ENCODE measurements at regions not wholly inside any gene's neighbourhood (a gene's known extent, or its start where the extent isn't known, plus 50 kb on each side); places are given as distances from the start of the nearest gene placed in this dataset.
"Not testable (repeated sequence)": the region's sequence is repeated elsewhere in the genome, so short reads cannot be mapped to it uniquely, and the experiment has no call there.

DNA sequence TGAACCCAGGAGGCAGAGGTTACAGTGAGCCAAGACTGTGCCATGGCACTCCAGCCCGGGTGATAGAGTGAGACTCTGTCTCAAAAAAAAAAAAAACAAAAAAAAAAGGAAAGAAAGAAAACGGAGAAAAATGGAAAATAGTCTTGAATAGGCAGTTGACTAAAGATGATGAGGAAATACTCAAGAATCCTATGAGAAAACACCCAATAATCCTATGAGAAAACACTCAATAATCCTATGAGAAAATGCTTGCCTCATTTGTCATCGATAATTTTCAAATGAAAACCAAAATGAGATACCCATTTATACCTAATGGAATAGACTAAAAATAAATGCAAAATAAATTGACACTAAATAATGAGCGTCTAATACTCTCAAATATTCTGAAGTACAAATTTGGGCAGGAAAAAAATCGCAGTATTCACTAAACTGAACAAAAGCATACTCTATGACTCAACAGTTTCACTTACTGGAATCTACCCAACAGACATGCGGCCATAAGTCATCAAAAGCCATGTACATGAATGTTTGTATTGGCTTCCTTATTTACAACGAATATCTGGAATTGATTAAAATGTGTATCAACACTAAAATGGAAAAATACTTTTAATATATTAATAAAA lies 733.9 kb upstream of the CHRM3 start:
- DNase-seq (ENCODE audit: low spot score), result peak; percentile 40

DNA sequence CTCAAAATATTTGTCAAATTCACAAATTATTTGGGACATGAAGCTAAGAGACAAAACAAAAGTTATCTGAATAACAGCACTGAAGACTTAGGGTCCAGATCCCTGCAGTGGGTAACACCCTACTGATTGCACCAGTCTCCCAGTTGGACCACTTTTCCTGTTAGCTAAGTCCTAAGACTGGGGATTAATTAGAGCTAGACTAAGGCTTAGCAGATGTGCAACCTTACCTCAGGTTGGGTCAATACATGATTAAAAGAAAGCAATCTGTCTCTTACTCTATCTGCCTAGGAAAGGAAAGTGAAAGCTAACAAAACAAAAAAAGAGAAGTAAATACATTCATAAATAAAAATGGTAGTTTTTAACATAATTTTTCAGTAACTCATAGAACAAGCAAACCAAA lies 737.2 kb upstream of the CHRM3 start:
- peak; percentile 14 for DNase-seq (ENCODE audit: low spot score)

- peak; percentile 53 for DNase-seq (ENCODE audit: low spot score)
These were observed 737.6 kb upstream of the CHRM3 start for GRCh38 chr1:238648751-238649150.

DNA sequence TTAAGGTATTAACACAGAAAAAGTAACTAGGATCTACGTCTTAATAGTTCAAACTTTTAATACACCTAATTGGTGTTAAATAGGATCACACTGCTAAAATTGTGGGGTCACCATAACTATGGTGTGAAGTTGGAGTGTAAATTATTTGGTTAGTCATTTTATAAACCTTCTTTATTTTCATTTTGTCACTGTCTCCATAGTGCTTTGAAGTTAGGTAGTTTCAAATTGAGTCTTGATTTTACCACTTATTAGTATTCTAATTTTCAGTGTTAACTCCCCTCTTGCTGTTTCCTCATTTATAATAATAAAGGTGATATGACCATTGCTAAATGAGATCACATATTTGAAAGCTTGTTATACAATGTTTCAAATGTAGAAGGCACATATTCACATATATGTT lies 738.1 kb upstream of the CHRM3 start:
- DNase-seq (ENCODE audit: low spot score), result no peak

- peak; percentile 98 for DNase-seq (ENCODE audit: low spot score)
These were observed 738.5 kb upstream of the CHRM3 start for GRCh38 chr1:238647877-238648276.

DNA sequence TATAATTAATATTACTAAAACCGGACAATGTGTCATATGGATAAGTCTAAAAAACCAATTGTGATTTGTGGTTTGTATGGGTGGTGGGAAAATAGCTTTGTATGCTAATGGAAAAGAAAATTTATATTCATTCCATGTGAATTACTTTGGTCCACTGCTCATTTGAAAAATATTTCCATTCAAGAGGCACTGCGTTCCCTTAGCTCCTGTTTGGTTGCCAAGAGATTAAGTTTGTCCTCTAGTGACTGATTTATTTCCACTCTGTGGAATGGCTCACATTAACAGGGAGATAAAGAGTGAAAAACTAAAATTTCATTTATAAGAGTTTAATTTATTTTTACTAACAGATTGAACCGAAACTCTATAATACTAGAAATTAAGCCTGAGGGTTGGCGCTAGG lies 744.1 kb upstream of the CHRM3 start:
- no peak for DNase-seq (ENCODE audit: low spot score)

DNA sequence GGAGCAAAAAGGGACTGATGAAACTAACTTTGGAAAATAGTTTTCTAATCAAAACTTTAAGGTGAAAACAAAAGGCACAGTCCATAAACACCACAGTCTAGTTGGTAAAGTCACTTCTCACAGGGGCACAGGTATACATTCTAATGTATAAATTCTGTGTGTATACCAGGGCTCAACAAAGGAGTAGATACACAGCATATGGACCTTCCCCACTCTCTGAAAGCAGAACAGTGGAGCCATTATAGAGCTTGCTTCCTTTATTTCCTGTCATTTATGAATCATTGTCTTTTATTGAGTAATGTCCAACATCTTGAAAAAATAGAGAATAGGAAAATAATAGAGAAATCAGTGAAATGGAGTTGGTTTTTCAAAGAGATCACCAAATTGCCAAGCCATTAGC lies 746.5 kb upstream of the CHRM3 start:
- no peak for DNase-seq (ENCODE audit: low spot score)

DNA sequence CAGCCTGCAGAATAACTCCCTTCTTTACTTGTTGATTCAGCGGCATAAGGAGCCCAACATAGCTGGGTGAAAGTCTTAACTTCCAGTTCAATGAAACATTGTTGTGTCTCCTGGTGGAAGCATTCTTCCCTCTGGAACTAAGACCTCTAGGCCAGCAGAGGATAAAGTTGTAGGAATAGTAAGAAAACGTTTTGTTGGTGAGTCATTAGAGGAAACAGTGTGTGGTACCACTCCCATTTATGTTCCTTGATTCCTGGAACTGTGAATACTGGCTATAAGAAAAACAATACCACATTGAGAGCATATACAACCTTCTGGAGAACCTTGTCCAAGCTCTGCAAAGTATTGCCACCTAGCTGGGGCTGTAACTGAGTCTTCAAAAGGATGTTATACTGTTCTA lies 737.4 kb upstream of the ZP4 start:
- DNase-seq (ENCODE audit: low spot score), result no peak

- DNase-seq (ENCODE audit: low spot score), result no peak
These were observed 734.1 kb upstream of the ZP4 start for GRCh38 chr1:238624776-238625175.

GRCh38 chr1:238621405-238621804 lies 730.7 kb upstream of the ZP4 start:
- no peak for DNase-seq (ENCODE audit: low spot score)

DNA sequence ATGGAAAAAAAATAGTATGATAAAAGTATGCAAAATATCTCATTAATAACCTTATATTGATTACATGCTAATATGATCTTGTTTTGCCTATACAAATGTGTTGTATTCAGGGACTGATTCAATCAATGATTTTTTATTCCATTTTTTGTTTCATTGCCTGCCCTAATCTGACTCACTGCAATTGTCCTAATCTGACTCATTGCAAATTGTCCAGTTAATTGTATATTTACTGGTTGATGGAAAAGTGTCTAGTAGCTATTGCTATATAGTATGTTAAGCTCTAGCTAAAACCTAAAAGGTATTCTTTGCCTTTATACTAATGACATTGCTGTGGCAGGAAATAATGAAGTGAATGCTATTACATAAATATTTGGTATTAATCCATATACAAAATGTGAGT lies 728.9 kb upstream of the ZP4 start:
- DNase-seq (ENCODE audit: low spot score), result no peak

DNA sequence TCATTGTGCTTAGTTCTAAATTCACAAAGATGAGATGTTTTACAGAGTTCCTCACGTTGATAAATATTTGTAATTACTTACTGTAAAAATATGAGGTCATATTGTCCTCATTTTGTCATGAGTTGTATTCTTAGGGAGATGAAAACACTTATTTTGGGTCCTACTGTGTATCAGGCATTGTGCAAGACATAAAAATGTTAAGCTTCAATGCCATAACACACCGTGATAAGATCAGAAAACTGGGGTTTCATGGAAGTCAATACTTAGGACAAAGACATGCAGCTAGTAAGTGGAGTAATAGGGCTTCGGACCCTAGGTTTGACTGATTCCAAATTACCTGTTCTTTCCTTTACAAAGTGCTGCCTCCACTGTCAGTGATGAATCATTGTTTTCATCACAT lies 720.7 kb upstream of the ZP4 start:
- no peak for DNase-seq (ENCODE audit: low spot score)

DNA sequence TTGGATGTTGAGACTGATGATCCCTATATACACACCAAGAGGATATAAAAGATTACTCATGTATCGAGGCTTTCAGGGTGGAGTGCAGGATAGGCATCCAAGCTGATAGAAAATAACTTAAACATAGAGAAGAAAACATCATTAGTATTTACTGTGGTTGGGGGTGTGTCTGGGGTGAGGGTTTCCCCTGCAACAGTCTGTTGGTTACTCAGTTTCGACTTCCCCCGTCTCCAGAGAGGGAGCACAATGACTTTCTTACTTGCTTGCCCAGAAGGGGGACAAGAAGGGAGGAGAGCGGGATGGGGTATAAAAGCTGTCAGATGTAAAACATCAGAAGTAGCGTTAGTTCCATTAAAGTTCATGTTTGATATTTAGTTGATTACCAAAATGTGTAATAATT lies 717.4 kb upstream of the ZP4 start:
- DNase-seq (ENCODE audit: low spot score), result no peak

GRCh38 chr1:238606896-238607295 lies 716.2 kb upstream of the ZP4 start:
- DNase-seq (ENCODE audit: low spot score), result peak; percentile 54

GRCh38 chr1:238606457-238606856 lies 715.7 kb upstream of the ZP4 start:
- DNase-seq (ENCODE audit: low spot score), result no peak

GRCh38 chr1:238604357-238604756 lies 713.6 kb upstream of the ZP4 start:
- DNase-seq (ENCODE audit: low spot score), result no peak

- not testable (repeated sequence) for DNase-seq (ENCODE audit: low spot score)
These were observed 710.9 kb upstream of the ZP4 start for GRCh38 chr1:238601604-238602003.

- DNase-seq (ENCODE audit: low spot score), result no peak
These were observed 706.0 kb upstream of the ZP4 start for GRCh38 chr1:238596703-238597102.

DNA sequence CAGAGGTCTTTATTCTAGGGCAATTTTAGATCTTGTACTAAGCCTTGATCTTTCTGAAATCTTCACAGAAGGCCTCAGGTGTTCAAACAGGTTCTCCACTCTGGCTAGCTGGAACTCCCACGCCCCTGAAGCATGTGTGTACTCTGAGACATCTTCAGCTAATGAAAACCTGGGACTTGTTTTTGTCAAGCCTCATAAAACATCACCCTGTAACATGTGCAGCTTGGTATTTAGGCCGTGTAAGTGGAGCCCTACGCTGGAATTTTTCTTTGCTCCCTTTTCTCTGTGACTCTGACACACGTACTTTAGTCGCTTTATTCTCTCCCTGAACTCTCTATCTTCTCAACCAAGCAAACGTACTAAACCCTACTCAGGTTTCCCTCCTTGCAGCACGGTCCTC lies 701.9 kb upstream of the ZP4 start:
- DNase-seq (ENCODE audit: low spot score), result no peak

DNA sequence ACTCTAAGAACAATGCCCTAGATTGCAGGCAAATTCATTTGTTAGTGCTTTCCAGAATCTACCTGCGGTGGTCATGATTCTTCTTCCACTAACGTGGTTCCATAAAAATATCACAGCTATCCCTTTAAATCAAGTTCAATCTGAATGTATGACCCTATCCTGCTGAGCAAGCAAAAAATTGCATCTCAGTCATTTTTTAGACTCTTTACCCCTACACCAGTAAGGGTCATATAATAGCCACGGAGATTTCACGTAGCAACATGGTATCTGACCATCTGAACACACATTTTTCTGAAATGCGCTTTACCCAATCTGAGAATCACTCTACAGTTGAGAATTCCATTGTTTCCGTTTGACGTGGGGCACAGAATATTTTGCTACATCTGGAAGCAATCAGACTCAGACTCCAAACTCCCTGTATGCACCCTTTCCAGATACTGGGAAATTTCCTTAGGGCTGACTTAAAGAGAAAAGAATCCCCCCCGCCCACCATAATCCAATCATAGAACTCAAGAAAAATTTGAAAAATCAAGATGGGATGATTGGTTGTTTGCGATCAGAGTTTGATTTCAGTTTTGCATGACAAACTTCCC lies 699.2 kb upstream of the ZP4 start:
- DNase-seq (ENCODE audit: low spot score), result no peak

DNA sequence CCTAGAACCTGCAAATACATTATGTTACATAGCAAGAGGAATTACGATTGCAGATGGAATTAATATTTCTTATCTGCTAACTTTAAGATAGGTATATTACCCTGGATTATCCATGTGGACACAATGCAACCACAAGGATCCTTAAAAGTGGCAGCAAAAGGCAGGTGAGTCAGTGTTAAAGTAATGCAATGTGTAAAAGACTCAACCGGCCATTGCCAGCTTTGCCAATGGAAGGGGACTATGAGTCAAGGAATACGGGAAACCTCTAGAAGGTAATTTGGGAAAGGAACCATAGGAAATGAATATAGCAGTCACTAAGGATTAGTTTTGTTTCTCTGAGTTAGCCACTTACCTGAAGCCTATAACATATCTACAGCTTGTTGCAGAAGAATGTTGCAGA lies 692.1 kb upstream of the ZP4 start:
- no peak for DNase-seq (ENCODE audit: low spot score)

DNA sequence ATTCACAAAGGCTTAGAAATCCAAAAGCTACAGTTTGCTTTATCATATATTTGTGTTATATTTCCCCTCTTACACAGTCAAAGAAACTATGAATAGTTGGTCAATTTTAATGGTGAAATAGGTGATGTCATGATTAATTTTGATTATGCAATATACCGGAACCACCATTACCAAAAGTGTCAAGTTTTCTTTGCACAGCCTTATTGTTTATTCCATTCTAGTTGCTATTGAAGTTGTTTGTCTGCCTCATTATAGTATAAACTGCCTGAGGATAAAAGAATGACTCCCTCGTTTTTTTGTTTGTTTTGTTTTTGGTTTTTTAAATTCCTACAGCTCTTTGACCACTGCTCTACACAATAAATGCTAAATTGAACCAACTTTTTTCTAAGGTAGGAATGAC lies 690.6 kb upstream of the ZP4 start:
- DNase-seq (ENCODE audit: low spot score), result peak; percentile 56

GRCh38 chr1:238568735-238569134 lies 678.0 kb upstream of the ZP4 start:
- DNase-seq (ENCODE audit: low spot score), result no peak

DNA sequence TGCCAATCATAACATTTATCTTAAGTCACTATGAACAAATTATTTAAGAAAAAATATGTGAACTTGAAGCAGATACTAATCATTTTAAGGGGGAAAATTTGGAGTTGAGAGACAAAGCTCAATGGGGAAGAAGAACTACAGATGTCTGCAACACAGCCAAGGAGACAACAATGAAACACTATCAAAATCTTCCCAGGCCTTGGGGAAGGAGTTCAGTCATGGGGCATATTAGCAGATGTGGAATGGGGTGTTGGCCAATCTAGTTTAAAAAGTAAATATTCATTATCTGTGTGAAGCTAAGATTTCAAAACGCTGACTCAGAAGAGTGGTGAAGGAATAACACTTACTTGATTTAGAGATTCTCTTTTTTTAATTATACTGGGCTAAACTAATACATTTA lies 671.6 kb upstream of the ZP4 start:
- no peak for DNase-seq (ENCODE audit: low spot score)
